GM12891 (cell line): ENCODE measurements at regions not wholly inside any gene's neighbourhood (a gene's known extent, or its start where the extent isn't known, plus 50 kb on each side); places are given as distances from the start of the nearest gene placed in this dataset.

ENCODE experiments used
- PAX5 ChIP-seq: IDR thresholded peaks from 2 replicates; pipeline ENCODE4 v1.6.1; 2011; ENCODE audit warnings: low read length, moderate library complexity, mild to moderate bottlenecking; ENCODE audit not compliant: insufficient read depth, severe bottlenecking
- POLR2A ChIP-seq: IDR thresholded peaks from 2 replicates; pipeline ENCODE4 v1.6.1; 2011; ENCODE audit warnings: low read depth, low read length, control low read depth
- POLR2AphosphoS5 ChIP-seq: IDR thresholded peaks from 2 replicates; pipeline ENCODE4 v1.6.1; 2011; ENCODE audit warnings: low read depth, low read length, control low read depth
- SPI1 ChIP-seq: IDR thresholded peaks from 2 replicates; pipeline ENCODE4 v1.6.1; 2011; ENCODE audit warnings: low read depth, low read length, control low read depth
- TAF1 ChIP-seq: IDR thresholded peaks from 2 replicates; pipeline ENCODE4 v1.6.1; 2011; ENCODE audit warnings: low read depth, low read length, control low read depth

GRCh38 chr18:10113121-10114022, 199.6 kb downstream of the VAPA start:
- TF ChIP-seq POLR2A (no peak), TAF1 (no peak), POLR2AphosphoS5 (no peak), PAX5 (no peak), SPI1 (no peak)
